Stimulated activated CD8-positive, alpha-beta memory T cell treated with anti-CD3 and anti-CD28 coated beads, Interleukin-12 subunit alpha, Interleukin-12 subunit beta, amount 100 ng/mL, for 24 hours (primary cell): ENCODE measurements at regions not wholly inside any gene's neighbourhood (a gene's known extent, or its start where the extent isn't known, plus 50 kb on each side); places are given as distances from the start of the nearest gene placed in this dataset.

Experiments used
- DNase-seq: peaks from one replicate; pipeline ENCODE4 v3.0.0-alpha.2; 2020; ENCODE audit errors: extremely low read depth

DNA sequence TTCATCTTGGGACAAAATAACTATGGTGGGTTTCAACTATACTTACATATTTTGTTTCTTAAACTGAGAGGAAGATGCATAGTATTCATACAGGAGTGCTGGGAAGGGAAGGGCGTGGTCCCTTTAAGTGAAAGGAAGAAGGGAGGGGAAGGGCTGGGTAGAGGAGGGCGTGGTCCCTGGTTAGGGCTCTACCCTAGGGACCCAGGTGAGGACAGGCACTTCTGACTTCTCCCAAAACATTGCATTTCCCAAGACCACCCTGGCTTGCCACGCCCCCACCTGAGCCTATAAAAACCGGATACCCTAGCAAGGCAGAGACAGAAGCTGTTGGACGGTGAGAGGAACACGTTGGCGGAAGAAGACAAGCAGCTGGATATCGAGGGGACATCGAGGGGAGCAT is 157.6 kb upstream of the PLXNA4 start:
- no peak for DNase-seq

DNA sequence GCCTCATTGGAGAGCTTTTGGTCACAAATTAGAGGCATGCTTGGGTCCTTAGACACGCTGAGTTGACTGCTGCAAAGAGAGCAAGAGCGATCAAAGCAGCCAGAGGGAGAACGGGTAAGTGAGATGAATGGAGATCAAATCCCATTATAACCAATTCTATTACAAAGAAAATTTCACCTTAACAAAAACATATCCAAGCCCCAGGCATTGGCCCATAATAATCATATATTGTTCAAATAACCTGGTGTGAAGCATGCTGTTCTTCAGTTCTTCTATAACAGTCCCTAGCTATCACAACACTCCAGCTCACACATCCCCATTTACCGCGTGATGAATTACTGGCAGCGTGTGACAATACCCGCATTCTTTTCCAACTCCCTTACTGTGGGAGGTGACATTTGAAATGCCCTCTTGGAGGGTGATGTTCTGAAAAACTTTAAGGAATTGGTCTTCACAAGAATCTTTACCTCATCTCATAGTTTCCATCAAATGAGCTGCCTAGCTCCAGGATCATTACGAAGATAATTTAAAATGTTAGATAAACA is 156.1 kb upstream of the PLXNA4 start:
- no peak for DNase-seq

DNA sequence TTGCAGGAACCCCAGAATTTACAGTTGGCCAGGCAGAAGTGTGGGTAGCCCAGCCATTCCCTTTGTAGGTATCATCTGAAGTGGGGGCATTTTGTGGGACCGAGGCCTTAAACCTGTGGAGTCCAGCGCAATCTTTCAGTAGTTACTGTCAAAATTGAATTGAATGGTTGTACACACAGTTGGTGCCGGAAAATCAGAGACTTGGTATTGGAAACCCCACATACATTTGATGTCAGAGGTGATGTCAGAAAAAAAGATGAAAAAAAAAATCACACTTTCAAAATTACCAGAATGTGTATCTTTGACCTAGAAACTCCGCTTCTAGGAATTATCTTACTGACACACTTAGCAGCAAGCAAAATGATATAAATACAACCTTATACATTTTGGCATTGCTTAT is 153.8 kb upstream of the PLXNA4 start:
- DNase-seq, result no peak

DNA sequence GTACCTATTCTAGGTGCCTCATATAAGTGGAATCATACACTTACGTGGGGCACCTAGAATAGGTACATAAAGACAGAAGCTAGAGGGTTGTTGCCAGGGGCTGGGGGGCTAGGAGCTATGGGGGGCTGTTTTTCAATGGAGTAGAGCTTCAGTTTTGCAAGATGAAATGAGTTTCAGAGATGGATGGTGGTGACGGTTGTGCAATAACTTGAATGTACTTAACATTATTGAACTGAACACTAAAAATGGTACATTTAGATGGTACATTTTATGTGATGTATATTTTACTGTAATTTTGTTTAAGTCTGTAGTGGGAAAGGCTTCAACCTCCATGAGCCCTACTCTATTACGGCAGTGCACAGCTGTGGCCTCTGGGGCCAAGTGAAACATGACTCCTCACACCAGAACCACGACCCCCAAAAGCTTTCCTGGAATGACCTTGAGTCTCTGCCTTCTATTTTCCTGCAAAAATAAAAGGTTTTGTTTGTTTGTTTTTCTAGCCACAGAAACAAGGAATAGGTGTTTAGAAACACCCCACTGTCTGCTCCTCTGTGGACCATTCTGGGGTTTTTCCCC is 147.3 kb upstream of the PLXNA4 start:
- DNase-seq, result no peak

GRCh38 chr7:132720835-132721234 is 144.6 kb upstream of the PLXNA4 start:
- no peak for DNase-seq

- DNase-seq, result no peak
Measured at GRCh38 chr7:132713893-132714292, 137.6 kb upstream of the PLXNA4 start.

DNA sequence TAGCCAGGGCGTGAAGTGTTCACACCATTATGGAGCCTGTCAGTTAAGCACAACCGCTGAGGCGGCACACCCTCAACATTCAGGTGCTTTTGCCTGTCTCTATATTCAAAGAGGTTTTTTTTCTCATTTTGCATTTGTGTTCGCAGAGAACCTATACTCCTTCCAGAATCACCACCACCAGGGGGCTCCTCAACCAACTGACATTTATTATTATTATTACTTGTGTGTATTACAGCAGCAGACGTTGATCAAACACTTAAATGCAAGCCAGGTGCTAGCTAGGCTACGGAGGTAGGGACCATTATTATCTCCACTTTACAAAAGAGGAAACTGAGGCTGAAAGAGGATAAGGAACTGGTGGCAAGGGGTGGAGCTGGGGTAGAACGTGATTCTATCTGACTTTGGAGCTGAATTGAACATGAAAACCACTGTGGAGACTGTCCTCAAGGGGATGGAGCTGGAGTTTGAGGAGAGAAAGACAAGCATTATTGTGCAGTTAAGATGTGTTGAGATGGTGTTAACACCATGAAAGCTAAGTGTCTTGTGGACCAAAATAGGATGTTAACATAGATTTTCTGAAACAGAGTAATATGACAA is 133.8 kb upstream of the PLXNA4 start:
- DNase-seq, result no peak

- DNase-seq, result no peak
Measured at GRCh38 chr7:132708470-132708869, 132.2 kb upstream of the PLXNA4 start.

GRCh38 chr7:132705146-132705545 is 128.9 kb upstream of the PLXNA4 start:
- no peak for DNase-seq

DNA sequence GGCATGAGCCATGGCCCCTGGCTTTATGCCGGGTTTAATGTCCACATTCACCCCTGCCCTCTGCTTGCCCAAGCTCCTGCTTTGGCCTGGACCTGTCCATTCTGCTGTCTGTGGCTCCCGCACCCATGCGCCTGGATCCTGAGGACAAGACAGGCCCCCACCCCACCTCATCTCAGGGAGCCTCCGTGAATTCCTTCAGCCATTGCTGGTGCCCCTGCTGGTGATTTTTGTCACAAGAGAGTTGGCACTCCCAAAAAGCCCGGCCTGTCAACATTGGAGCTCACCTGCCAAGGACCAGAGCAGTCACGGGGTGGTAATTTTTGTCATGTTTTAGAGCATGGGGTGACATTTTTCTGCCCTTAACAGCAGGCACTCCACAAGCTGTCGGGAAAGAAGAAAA is 127.5 kb upstream of the PLXNA4 start:
- no peak for DNase-seq

GRCh38 chr7:132697003-132697402 is 120.7 kb upstream of the PLXNA4 start:
- no peak for DNase-seq

GRCh38 chr7:132696332-132696731 is 120.1 kb upstream of the PLXNA4 start:
- DNase-seq, result no peak

DNA sequence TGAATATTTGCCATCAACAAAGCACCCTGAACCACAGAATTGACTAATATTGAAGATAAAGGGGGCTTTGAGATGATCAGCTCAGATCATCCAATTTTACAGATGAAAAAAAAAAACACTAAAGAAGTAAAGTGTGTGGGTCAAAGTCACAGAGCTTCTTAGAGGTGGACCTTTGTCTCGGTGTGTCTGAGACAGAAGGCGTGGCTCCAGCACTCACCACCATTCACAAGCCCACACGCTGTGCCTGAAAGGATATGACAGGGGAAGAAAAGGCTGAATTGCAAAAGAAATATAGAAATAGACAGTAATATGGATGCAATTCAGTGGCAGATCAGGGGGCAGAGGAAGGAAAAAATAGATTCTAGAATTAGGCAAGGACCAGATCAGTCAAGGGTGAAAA is 114.9 kb upstream of the PLXNA4 start:
- DNase-seq, result no peak

GRCh38 chr7:132690174-132690573 is 113.9 kb upstream of the PLXNA4 start:
- no peak for DNase-seq

GRCh38 chr7:132687981-132688383 is 111.7 kb upstream of the PLXNA4 start:
- DNase-seq, result no peak

GRCh38 chr7:132687016-132687415 is 110.7 kb upstream of the PLXNA4 start:
- no peak for DNase-seq

DNA sequence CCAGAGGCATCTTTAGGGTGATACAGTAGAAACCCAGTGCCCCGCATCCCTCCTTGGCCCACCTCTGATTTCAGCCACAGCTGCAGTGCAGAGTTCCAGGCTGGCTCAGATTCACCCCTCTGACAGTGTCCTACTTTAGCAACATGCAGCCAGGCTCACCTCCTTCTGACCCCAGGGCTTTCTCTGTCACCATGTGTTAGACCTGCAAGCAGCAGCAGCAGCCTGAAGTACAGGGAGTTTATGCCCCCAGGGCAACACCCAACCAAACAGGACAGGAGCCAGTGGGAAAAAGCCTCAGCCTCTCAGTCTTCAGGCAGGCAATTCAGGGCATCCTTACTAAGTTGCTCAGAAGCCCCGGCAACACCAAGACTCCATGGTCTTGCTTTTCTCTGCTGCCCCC is 109.0 kb upstream of the PLXNA4 start:
- no peak for DNase-seq

GRCh38 chr7:132683896-132684690 is 107.8 kb upstream of the PLXNA4 start:
- no peak for DNase-seq

DNA sequence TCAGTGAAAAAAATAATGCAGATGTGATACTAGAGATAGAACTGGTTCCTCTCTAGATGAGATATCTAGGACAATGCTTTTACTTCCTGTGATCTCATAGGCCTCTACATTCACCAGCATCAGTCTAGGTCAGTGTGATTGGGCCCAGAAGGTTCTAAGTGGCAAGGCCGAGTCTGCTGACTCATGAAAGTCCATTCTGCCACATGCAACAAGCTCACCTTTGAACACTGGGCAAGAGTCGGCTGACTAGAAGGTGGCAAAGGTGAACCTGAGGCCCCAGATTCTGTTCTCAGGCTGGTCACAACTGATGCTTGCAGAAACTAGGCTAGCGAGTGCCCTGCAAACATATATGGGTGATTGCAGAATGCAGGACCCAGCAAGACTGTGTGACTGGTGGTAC is 105.7 kb upstream of the PLXNA4 start:
- DNase-seq, result no peak

- DNase-seq, result no peak
Measured at GRCh38 chr7:132680590-132680989, 104.3 kb upstream of the PLXNA4 start.

GRCh38 chr7:132678656-132679055 is 102.4 kb upstream of the PLXNA4 start:
- DNase-seq, result no peak

GRCh38 chr7:132677918-132678317 is 101.6 kb upstream of the PLXNA4 start:
- no peak for DNase-seq
